Activated T-helper 9 cell treated with anti-CD3 and anti-CD28 coated beads, Interleukin-2, amount 50 U/mL, for 16 hours (primary cell): ENCODE measurements at regions not wholly inside any gene's neighbourhood (a gene's known extent, or its start where the extent isn't known, plus 50 kb on each side); places are given as distances from the start of the nearest gene placed in this dataset.
"Not testable (repeated sequence)": the region's sequence is repeated elsewhere in the genome, so short reads cannot be mapped to it uniquely, and the experiment has no call there.

ENCODE experiments used
- DNase-seq: peaks from one replicate; pipeline ENCODE4 v3.0.0-alpha.2; 2020; ENCODE audit warnings: low read depth

- DNase-seq = no peak
Observed at GRCh38 chr14:105760691-105761344, 234.4 kb downstream of the TMEM121 start.

DNA sequence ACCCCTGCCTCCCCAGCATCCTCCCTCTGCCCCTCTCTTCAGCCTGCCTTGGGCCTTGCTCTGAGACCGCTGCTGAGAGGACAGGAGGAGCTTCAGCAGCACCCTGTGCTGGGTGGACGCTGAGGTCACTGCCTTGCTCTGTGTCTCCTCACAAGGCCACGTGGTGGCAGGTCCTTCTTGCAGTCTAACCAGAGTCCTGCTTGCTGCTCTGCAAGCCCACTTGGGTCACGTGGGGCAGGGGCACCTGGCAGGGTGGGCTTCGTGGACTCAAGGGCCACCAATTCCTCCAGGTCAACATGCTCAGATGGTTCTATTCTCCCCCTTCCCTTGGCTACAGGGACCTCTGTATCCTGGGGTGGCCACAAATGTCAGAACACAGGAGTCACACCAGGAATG lies 235.0 kb downstream of the TMEM121 start:
- not testable (repeated sequence) for DNase-seq

DNA sequence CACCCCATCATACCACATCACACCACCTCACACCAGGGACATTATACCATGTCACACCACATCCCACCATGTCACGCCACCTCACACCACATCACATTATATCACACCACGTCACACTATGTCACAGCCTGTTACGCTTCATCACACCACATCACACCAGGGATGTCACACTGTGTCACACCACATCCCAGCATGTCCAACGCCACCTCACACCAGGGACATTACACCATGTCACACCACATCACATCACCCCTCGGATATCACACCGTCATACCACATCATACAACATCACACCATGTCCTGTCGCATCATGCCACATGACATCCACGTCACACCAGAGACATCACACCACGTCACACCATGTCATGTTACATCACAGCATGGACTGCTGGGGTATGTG lies 235.5 kb downstream of the TMEM121 start:
- DNase-seq = no peak

DNA sequence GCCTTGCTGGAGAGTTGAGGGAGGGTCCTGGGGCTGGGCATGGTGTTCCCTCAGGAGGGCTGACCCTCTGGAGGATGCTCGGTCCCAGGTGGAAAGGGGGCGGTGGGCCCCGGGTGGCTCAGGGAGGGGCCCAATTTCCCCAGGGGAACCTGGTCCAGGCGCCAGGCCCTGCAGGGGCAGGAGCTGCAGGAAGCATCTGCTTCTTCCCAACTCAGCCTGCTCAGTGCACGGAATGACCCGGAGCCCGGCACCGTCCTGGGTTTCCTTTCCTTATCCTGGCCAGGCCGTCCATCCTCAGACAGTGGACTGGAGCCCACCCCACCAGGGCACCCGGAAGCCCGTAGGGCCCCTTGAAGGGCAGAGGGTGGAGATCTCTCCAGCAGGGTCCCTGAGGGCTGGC lies 235.9 kb downstream of the TMEM121 start:
- not testable (repeated sequence) for DNase-seq

DNA sequence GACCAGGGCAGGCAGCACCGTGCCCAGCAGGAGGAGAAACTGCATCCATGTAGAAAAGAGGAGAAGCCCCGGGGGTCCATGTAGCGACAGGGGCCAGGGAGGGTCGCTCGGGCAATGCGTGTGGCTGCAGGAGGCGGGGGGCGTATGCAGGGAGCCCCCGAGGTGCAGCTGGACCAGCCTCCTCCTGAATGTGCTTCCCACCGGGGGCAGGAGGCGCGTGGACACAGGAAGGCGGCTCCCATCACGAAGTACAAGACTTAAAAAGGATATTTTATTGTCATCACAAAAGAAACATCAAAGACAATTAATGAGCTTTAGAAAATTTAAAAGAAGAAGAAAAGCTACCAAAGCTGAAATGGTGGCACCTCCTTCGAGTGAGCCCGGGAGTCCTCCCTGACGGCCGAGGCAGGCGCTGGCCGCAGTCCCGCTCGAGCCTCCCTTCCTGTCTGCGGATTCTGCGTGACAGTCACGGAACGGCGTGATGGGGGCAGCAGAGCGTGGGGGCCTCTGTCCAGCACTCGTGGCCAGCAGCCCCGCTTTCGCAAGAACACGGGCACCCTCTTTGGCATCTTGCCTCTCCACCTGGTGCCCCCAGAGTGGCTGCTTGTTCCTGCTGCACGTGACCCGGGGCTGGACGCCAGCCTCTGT lies 238.0 kb downstream of the TMEM121 start:
- not testable (repeated sequence) for DNase-seq

- DNase-seq = not testable (repeated sequence)
Observed at GRCh38 chr14:105765072-105765825, 238.9 kb downstream of the TMEM121 start.

DNA sequence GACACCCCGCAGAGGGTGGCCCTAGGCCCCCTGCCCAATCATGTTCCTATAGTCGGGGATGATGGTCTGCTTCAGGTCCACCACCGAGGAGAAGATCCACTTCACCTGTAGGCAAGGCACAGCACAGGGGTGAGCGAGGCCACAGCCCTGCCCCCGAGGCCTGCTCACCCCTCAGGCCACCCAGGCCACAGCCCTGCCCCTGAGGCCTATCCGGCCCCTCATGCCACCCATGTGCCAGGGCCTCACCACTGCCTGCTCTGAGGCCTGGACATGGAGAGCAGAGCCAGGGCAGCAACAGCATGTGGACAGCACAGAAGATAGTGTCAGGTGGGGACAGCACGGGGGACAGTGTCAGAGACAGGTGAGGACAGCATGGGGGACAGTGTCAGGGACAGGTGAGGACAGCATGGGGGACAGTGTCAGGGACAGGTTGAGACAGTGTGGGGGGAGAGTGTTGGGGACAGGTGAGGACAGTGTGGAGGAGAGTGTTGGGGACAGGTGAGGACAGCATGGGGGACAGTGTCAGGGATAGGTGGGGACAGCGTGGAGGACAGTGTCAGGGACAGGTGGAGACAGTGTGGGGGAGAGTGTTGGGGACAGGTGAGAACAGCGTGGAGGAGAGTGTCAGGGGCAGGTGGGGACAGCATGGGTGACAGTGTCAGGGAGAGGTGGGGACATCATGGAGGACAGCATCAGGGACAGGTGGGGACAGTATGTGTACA lies 239.7 kb downstream of the TMEM121 start:
- DNase-seq = no peak

DNA sequence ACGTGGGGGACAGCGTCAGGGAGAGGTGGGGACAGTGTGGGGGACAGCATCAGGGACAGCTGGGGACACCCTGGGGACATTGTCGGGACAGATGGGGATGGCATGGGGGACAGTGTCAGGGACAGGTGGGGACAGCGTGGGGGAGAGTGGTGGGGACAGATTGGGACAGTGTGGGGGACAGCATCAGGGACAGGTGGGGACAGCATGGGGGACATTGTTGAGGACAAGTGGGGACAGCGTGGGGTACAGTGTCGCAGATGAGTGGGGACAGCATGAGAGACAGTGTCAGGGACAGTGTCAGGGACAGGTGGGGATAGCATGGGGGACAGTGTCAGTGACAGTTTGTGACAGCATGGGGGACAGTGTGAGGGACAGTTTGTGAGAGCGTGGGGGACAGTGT lies 240.9 kb downstream of the TMEM121 start:
- no peak for DNase-seq

GRCh38 chr14:105768039-105768438 lies 241.7 kb downstream of the TMEM121 start:
- DNase-seq = not testable (repeated sequence)

GRCh38 chr14:105769061-105769730 lies 242.8 kb downstream of the TMEM121 start:
- not testable (repeated sequence) for DNase-seq

DNA sequence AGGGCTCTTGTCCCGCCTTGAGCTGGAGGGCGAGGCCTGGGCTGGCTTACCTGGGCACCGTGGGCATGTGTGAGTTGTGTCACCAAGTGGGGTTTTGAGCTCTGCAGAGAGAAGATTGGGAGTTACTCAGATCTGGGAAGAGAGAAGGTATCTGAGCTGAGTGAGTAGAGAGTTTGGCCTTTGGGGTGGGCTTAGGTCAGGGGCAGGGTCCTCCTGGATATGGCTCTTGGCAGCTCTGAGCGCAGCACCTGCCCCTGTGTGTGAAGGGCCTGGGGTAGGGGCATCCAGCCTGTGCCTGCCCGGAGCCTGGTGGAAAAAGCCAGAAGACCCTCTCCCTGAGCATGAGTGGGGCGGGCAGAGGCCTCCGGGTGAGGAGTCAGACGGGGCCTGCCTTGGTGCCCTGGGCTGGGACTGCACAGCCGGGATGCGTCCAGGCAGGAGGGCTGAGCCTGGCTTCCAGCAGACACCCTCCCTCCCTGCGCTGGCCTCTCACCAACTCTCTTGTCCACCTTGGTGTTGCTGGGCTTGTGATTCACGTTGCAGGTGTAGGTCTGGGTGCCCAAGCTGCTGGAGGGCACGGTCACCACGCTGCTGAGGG lies 244.3 kb downstream of the TMEM121 start:
- not testable (repeated sequence) for DNase-seq

- not testable (repeated sequence) for DNase-seq
Observed at GRCh38 chr14:105771261-105772226, 245.2 kb downstream of the TMEM121 start.

- not testable (repeated sequence) for DNase-seq
Observed at GRCh38 chr14:105772710-105773250, 246.4 kb downstream of the TMEM121 start.

- DNase-seq = no peak
Observed at GRCh38 chr14:105773584-105773983, 247.2 kb downstream of the TMEM121 start.

DNA sequence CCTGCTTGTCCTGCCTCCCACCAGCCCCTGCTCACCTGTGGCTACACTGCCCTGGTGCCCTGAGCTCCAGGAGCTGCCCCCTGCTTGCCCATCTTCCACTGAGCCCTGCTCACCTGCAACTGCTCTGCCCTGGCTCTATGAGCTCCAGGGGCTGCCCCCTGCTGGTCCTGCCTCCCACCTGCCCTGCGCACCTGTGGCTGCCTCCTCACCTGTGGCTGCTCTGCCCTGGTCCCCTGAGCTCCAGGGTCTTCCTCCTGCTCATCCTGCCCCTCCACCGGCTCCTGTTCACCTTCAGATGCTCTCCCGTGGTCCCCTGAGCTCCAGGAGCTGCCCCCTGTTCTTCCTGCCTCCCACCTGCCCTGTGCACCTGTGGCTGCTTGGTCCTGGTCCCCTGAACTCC lies 247.6 kb downstream of the TMEM121 start:
- no peak for DNase-seq

DNA sequence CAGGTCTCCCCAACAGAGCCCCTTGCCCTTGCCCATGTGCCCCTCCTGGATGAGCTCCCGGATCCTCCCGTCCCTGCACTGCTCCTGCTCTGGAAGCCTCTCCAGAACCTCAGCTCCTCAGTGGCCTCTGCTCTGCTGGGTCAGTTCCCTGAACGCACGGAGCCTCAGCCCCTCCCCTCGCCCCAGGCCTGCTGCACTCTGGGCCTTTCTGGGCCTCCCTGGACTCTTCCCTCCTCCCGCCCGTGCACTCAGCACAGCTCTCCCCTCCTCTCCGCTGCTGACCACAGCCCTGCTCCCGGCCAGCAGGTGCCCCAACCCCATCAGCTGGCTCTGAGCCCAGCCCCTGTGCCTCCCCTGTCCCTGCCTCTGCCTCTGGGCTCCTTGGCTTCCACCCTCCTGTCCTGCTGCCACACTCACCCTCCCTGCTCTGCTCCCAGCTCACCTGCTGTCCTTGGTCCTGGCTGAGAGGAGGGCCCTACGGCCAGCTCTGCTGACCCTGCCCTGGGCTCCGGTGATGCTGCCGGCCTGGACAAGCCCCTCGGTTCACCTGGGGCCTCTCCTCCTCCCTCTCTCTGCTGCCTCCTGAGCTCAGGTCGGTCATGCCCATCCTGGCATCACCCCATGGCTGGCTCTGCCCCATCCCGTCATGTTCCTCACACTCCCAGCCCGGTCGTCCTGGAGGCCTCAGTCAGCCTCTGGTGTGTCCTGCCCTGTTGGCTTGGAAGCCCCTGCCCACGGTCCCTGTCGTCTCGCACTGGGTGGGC lies 248.4 kb downstream of the TMEM121 start:
- DNase-seq = not testable (repeated sequence)

GRCh38 chr14:105775349-105775923 lies 249.1 kb downstream of the TMEM121 start:
- not testable (repeated sequence) for DNase-seq

GRCh38 chr14:105776112-105776511 lies 249.7 kb downstream of the TMEM121 start:
- DNase-seq = not testable (repeated sequence)

- no peak for DNase-seq
Observed at GRCh38 chr14:105776924-105777323, 250.5 kb downstream of the TMEM121 start.
